Ishikawa (cell line): ENCODE measurements at regions not wholly inside any gene's neighbourhood (a gene's known extent, or its start where the extent isn't known, plus 50 kb on each side); places are given as distances from the start of the nearest gene placed in this dataset.

Experiments
- CREB1 ChIP-seq: IDR thresholded peaks from 2 replicates; pipeline ENCODE4 v1.6.1; 2012; ENCODE audit warnings: low read depth
- EP300 ChIP-seq: IDR thresholded peaks from 2 replicates; pipeline ENCODE4 v1.6.1; 2012; ENCODE audit warnings: borderline replicate concordance
- NFIC ChIP-seq: IDR thresholded peaks from 2 replicates; pipeline ENCODE4 v1.6.1; 2012
- RAD21 ChIP-seq: IDR thresholded peaks from 2 replicates; pipeline ENCODE4 v1.6.1; 2012; ENCODE audit warnings: low read depth
- TAF1 ChIP-seq: IDR thresholded peaks from 2 replicates; pipeline ENCODE4 v1.6.1; 2012; ENCODE audit warnings: low read depth, mild to moderate bottlenecking
- TEAD4 ChIP-seq: IDR thresholded peaks from 2 replicates; pipeline ENCODE4 v1.6.1; 2012
- YY1 ChIP-seq: IDR thresholded peaks from 2 replicates; pipeline ENCODE4 v1.6.1; 2012; ENCODE audit warnings: low read depth
- TF ChIP-seq, protein P1 (sequence below): IDR thresholded peaks from 2 replicates; pipeline ENCODE4 v1.6.1; 2012; ENCODE audit warnings: low read depth, mild to moderate bottlenecking
- TF ChIP-seq, protein P2 (sequence below): IDR thresholded peaks from 2 replicates; pipeline ENCODE4 v1.6.1; 2012

DNA sequence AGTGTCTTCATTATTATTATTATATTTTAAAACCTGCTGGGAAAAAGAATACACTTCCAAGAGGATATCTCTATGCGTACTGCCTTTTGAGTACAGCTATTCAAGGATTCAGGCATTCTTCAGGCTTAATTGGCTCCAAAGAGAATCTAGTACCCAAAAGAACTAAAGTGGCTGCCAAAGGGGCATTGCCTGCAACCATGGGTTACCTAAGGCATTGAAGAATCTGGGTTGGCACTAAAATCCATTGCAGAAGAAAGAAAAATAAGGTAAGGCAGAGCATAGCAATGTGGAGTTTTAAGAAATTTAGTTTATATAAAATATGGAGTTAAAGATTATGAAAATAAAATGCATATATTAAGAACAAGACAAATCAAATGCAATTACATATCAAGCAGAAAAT lies 223.5 kb downstream of the TMEM161B start:
- no peak for TF ChIP-seq RAD21
- no peak for TF ChIP-seq EP300
- TF ChIP-seq YY1: no peak
- TF ChIP-seq NFIC: no peak
- TF ChIP-seq, protein P1, sequence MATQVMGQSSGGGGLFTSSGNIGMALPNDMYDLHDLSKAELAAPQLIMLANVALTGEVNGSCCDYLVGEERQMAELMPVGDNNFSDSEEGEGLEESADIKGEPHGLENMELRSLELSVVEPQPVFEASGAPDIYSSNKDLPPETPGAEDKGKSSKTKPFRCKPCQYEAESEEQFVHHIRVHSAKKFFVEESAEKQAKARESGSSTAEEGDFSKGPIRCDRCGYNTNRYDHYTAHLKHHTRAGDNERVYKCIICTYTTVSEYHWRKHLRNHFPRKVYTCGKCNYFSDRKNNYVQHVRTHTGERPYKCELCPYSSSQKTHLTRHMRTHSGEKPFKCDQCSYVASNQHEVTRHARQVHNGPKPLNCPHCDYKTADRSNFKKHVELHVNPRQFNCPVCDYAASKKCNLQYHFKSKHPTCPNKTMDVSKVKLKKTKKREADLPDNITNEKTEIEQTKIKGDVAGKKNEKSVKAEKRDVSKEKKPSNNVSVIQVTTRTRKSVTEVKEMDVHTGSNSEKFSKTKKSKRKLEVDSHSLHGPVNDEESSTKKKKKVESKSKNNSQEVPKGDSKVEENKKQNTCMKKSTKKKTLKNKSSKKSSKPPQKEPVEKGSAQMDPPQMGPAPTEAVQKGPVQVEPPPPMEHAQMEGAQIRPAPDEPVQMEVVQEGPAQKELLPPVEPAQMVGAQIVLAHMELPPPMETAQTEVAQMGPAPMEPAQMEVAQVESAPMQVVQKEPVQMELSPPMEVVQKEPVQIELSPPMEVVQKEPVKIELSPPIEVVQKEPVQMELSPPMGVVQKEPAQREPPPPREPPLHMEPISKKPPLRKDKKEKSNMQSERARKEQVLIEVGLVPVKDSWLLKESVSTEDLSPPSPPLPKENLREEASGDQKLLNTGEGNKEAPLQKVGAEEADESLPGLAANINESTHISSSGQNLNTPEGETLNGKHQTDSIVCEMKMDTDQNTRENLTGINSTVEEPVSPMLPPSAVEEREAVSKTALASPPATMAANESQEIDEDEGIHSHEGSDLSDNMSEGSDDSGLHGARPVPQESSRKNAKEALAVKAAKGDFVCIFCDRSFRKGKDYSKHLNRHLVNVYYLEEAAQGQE: no peak
- TF ChIP-seq TAF1: no peak
- TF ChIP-seq TEAD4: no peak
- TF ChIP-seq CREB1: no peak
- TF ChIP-seq, protein P2, sequence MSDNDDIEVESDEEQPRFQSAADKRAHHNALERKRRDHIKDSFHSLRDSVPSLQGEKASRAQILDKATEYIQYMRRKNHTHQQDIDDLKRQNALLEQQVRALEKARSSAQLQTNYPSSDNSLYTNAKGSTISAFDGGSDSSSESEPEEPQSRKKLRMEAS: no peak
